Kasumi-1 (cell line): ENCODE measurements at regions not wholly inside any gene's neighbourhood (a gene's known extent, or its start where the extent isn't known, plus 50 kb on each side); places are given as distances from the start of the nearest gene placed in this dataset.
"Not testable (repeated sequence)": the region's sequence is repeated elsewhere in the genome, so short reads cannot be mapped to it uniquely, and the experiment has no call there.

Experiments
- DNase-seq, 2 experiments: peaks; one replicate each; lab custom pipeline; 2025; lab: John Stamatoyannopoulos, UW

DNA sequence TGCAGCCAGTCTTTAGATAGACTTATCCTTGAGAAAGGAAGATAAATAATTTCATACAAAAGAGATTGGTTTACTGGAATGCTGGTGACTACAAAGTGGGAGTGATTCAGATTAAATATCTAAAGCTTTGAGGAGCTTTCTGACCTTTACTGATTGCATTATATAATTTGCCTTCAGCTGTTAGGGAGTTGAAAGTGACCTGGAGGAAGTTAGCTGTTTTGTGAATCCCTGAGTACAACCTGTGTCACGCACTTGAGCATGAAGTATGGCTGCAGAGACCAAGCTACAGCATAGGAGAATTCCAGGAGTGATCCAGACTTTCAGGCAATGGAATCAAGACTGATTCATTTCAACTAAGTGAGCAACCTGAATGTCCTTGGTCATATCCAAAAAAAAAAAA, 1848.3 kb upstream of the RAG2 start:
- DNase-seq = no peak

DNA sequence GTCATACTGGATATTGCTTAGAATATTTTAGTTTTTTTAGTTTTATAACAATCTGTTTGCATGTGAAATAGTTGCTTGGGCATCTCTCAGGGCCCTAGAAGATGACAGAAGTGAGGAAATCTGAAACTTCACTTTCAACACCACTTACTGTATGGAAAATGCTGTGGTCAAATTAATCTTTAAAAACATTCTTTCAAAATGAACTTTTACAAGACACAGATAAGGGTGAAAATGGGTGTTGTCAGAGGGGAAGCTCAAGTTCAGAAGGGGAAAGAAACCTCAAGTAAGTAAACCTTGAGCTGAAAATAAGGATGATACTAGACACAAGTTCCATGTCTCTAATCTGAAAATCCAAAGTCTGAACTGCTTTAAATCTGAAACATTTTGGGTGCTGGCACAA, 1840.1 kb upstream of the RAG2 start:
- DNase-seq = no peak

DNA sequence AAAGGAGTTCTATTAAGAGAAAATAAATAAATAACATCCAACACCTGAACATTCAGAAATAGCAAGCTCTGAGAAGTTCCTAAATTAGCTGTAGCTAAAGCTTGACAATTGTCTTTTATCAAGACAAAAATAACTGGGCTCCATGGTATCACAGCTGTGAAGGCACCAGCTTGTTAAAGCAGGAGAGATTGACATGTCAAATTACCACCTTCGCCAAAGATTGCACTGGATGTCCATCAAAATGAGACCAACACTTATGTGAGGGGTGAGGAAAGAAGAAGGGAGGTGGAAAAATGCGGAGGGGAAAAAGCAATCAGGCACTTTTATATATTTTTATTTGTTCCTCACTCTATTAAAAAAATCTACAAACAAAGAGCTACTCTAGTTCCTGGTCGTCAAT, 1827.5 kb upstream of the RAG2 start:
- no peak for DNase-seq

DNA sequence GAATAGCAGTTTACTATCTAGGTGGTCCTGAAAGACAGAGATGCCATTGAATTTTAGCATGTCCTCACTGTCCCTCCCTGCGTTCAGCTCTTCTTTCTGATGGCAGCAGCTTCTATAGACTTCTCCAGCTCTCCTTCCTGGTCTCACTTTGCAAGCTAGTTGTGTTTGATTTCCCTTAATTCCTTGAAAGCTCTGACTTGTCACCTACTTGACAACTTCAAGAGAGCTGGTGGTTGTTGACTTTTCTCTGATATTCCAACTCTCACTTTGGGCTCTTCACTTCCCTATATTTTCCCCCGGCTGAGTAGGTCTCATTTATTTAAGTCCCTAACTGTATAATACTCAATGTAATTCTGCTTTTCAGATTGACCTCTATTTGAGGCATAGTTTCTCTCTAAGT, 1825.0 kb upstream of the RAG2 start:
- no peak for DNase-seq

DNA sequence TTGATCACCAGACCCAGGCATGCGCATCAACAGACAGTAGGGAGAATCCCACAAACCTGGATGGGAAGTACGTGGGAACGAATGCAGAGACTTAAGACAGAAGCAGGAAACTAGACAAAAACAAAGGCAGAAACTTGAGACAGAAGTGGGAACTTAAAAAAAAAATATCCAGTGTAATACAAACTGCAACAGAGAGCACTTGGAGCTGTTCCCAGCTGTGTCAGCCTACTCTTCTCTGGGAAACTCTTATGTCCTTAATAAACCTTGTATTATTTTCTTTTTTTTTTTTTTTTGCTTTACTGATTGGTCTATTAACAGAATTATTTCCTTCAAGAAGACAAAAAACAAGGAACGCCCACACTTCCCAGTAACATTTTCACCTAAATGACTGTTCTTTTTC, 1818.1 kb upstream of the RAG2 start:
- no peak for DNase-seq

DNA sequence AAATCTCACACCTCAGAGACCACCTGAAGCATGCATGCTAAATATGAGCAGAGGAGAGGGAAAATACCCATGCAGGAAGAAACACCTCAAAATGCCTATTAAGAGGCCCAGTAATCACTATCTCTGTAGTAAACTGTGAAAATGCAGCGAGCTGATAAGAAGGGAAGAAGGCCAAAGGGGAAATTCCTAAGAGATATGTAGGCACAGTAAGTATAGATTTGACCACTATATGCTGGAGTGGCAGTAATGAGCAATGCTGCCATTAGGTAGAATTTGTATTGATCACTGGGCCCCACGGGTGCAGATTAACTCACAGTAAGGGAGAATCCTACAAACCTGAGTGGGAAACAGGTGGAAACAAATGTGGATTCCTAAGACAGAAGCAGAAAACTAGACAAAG, 1813.1 kb upstream of the RAG2 start:
- no peak for DNase-seq

DNA sequence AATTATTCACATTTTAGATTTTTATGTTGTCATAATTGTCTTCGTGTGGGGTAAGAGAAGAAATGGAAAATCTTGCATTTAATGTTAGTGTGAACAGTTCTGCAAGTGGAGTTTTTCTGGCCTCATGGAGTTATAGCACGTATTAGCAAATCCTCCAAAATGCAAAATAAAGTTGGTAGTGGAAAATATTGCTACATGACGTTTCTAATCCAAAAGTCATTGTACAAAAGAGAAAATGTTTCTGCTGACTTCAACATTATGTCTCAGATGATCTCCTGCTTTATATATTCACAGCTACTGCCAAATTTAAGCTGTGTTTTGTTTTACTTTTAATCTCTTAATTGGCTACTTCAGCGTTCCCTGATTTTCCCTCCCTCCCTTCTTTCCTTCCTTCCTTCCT, 1804.0 kb upstream of the RAG2 start:
- DNase-seq = no peak

DNA sequence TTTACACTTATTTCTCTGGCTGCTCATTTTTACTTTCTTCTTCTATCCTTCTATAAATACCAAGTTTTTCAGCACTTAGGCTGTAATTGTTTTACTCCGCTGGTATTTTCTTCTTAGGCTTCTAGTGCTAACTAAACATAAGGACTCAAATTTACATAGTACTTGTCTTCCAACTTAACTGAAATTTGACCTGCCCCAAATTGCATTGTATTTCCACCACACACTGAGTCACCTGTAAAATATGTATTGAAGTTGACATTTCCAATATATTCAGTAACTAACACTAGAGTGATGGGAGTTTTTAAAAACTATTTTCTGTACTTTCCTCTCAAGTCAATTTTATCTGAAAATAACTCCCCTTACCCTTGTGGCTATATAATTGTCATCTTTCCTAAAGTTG, 1794.1 kb upstream of the RAG2 start:
- no peak for DNase-seq

DNA sequence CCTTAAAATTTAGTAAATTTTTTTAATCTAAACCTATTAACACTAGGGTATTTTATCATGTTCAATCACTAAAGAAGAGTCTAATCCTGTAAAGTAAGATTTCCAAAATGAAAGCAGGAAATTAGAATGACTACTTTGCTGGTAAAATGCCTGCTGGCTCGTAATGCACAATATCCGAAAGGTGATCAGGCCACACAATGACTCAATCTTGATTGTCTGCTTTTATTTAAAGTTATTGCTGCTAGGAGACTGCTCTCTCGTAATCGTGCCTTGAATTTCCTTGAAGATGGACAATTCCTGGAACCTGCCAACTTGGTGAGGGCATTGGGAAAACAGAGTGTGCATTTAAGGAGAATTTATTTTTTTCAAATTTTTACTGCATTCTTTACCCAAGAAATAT, 1786.5 kb upstream of the RAG2 start:
- no peak for DNase-seq

DNA sequence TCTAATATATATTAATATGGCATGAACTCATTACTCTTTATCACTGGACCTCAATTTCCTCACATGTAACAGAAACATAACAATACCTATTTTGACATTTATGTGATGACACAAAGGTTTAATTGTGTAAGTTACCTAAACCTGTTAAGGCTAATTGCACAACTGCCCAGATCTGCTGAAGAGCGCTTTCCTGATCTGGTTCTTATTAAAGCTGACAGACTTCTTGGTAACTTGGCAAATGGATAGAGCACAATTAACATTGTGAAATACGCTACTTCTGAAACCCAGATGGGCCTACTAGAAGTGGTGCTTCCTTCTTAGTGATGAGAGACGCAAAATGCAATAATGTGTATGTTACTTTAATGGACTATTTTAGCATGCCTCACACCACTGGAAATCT, 1767.2 kb upstream of the RAG2 start:
- no peak for DNase-seq

DNA sequence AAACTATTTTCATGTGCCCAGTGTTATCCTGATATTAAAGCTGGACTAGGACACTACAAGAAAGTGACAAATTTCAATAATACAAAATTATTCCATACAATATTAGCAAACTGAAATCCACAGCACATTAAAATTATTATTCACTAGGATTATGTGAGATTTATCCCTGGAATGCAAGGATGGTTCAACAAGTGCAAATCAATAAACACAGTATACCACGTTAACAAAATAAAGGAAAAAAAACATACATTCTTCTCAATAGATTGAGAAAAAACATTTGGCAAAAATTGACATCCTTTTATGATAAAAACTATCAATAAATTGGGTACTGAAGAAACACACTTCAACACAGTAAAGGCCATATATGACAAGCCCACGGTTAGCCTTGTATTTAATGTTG, 1758.2 kb upstream of the RAG2 start:
- DNase-seq = no peak

DNA sequence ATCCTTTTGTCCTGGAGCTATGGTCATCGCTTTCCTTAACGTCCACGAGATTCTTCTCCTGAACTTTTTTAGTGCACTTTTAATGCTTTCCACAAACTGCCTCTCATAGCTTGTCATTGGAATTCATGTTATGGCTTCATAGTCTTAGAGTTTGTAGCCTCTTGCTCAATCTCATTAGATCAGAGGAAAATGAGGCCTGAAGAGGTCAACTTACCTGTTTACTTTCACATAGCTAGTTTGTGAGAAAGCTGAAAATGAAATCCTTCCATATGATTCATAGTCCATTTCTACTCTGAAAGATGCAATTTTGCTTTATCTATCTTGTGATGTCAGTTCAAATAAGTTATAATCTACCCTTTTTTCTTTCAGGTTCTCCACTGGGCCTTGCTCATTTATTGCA, 1747.2 kb upstream of the RAG2 start:
- no peak for DNase-seq

DNA sequence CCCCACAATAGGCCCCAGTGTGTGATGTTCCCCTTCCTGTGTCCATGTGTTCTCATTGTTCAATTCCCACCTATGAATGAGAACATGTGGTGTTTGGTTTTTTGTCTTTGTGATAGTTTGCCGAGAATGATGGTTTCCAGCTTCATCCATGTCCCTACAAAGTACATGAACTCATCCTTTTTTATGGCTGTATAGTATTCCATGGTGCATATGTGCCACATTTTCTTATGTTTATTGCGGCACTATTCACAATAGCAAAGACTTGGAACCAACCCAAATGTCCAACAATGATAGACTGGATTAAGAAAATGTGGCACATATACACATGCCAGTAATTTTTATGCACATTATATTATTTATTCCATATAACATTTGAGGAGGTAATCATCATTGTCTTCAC, 1743.6 kb upstream of the RAG2 start:
- DNase-seq = not testable (repeated sequence)

DNA sequence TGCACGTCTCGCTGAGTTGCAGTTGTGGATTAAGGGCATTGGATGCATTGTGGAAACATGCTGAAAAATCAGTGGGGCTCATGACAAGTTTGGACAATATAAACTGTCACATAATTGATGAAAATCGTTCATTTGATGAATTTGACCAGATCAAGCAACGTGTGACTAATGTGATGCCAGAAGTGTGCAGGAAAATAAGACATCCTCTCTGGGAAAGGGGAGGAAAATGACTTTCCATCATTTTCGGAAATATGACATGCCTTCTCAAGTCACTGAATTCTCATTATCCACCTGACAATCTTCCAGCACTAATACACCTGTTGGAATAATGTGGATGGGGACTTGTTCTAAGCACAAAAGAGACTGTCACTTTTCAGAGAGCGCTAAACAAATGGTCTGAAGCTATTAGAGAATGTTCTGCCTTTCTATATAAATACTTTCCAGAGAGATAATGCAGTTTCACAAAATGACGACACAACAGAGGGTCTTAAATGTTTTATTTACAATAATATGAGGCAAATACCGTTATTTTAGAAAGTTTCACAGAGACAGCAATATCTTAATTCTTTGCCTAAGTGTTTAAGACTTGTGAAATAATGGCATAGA, 1741.9 kb upstream of the RAG2 start:
- DNase-seq = no peak

DNA sequence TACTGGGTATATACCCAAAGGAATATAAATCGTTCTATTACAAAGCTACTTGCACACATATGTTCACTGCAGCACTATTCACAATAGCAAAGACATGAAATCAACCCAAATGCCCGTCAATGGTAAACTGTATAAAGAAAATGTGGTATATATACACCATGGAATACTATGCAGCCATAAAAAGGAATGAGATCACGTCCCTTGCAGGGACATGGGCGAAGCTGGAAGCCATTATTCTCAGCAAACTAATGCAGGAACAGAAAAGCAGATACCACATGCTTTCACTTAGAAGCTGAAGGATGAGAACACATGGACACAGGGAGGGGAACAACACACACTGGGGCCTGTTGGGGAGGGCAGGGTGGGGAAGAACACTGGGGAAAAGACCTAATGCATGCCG, 1740.0 kb upstream of the RAG2 start:
- not testable (repeated sequence) for DNase-seq

DNA sequence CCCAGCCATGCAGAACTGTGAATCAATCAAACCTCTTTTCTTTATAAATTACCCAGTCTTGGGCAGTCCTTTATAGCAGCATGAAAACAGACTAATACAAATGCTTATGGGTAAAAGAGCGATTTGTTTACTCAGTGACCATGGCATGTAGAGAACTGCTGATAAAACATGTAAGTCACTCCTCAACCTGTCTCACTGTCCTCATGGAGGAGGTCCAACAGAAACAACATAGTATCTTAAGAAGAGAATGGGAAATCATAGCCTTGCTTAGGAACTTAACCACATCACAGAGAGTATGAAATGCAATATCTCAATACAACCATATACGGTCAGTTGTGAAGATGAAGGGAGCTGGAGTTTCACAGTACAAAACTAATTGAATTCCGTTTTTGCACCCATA, 1734.0 kb upstream of the RAG2 start:
- DNase-seq = no peak

DNA sequence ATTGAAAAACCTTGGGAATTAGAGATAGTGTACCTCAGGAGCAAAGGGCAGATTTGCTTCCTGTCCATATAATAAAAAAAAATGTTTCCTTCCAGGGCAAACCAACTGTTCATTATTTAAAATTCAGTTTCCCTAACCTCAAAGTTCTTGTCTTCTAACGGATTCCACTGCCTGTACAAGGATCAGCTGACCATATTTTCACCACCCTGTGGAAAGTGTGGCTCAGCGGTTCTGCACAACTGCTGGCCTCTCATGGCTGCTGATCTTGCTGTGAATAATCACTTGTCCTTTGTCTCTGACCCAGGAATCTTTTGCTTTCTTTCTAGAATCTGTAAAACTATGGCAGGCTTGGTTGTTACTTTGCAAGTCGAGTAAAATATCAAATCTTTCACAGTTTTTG, 1732.5 kb upstream of the RAG2 start:
- no peak for DNase-seq

DNA sequence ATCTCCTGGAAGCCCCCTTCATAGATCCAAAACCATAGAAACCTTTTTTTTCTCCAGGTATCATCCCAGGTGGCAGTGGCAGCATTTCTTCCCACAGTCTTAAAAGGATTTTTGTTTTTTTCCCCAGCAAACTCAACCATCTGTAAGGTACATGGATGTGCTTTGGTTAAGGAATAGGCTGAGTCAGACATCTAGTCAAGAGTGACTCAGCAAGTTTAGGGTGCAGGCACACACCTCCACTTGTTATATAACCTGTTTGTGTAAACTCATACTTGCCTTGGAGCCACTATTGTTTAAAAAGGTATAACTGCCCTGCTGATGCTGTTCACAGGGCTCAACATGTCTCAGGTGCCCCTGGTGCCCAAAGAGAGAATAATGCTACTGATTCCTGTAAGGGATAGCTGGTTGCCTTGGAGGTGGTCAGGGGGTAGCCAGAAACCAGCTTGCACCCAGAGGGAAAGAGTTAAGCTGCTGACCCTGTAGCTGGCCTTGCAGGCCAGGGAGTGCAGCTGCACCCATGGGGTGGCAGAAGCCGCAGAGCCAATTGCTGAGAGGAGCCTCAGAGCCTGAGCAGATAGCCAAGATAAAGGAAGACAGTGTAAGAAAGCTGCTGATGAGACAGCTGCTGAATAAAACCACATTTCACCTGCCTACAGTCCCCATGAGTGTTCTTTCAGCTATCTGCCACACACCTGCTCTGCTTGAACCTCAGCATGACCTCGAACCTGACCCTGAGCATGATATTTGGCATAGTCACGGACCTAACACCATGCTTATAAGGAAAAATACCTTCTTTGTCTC, 1726.1 kb upstream of the RAG2 start:
- DNase-seq = no peak

DNA sequence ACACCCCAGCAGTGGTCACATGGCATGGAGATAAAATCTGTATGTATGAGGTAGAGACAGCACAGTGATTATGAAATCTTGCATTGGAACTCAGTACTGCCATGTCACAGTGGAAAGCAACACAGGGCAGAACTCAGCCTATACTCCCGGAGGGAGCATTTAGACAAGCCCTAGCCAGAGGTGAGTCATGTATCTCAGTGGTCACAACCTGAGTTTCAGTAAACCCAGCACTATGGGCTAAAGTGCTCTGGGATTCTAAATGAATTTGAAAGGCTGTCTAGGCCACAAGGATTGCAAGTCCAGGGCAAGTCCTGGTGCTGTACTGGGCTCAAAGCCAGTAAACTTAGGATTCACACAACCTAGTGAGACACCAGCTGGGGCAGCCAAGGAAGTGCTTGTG, 1717.1 kb upstream of the RAG2 start:
- no peak for DNase-seq

DNA sequence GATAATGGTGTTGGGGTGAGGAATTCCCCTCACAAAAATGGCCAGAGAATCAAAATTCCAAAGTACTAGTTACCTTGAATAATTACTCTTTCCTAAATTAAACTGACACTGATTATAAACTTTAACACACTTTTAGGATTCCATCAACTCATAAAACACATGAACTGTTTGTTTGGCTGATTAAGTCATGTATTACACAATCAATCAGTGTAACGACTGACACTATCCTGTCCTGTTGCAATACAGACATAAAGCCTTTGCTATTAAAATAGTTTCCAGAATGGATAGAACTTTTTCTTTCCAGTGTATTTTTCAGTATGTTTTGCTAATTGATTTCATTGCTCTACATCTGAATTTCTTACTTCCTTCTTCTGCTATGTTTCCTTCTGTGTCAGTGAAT, 1709.4 kb upstream of the RAG2 start:
- DNase-seq = no peak

DNA sequence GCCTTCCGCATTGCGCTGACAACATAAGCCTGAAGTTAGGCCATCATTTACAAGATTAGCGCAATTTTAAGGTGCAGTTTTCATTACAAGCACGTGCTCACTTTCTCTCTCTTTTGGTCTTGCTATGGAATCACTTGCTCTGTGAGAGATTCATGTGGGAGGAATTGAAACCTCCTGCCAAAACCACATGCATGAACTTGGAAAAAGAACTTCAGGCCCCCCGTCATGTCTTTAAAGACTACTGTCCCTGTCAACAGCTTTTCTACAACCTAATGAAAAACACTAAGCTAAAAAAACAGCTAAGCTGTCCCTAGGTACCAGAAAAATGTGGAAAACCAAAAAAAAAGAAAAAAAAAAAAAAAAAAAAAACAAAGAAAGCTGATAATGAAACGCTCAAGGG, 1707.6 kb upstream of the RAG2 start:
- DNase-seq = no peak

DNA sequence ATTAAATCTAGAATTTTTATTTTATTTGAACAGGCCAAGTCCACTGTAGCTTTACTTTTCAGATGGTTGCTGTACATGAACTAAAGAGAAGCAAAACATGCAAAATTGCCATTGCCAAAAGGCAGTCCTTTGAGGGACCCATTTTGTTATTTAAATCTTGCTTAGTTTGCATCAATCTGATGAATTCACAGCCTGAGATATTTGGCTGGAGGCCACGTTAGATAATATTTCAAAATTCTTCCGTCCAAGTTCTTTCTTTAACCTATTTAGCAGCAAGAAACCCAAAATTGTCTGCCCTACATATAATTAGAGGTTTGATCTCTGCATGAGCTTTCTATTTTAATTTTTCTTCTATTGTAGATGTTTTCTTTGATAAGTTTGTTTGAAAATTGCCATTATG, 1706.9 kb upstream of the RAG2 start:
- no peak for DNase-seq

DNA sequence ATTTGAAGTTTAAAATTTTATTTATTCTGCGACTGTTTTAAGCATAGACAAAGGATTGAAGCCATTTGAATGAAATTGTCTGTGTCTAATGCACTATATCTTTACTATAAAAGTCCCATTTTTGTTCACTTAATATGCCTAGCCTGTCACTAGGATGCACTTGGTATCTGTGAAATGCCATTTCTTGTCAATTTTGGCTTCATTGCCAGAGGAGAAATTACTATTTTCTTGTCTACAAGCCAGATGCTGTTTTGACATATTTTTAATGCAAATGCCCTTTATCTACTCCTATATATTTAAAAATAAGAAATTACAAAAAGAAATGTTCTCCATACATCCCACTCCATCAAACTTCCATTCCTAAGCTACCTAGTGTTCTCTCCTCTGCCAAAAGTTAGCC, 1704.5 kb upstream of the RAG2 start:
- no peak for DNase-seq

DNA sequence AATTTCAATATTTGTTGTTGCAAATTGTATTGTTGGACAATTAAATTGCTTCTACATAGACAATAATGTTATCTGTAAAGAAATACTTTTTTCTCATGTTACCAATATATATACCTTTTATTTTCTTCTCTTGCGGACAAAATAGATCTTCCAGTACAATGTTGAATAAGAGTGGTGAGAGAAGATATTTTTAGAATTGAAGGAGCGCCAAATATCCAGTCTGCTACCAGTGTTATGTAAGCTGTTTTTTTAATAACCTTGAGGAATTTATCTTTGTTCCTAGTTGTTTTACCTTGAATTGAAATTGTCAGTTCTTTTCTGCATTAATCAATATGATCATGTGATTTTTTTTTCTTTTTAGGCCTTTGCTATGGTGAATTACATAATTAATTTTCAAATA, 1702.5 kb upstream of the RAG2 start:
- DNase-seq = no peak
